Karpas-422 (cell line): ENCODE measurements at regions not wholly inside any gene's neighbourhood (a gene's known extent, or its start where the extent isn't known, plus 50 kb on each side); places are given as distances from the start of the nearest gene placed in this dataset.

ENCODE experiments used
- DNase-seq: peaks from one replicate; pipeline ENCODE4 v3.0.0-alpha.2; 2015
- H2AFZ ChIP-seq: fragments of 200-600 bp; sonication (generic); 2 replicates; pipeline ENCODE4 v1.6.1; 2014; ENCODE audit warnings: antibody characterized with exemption, low read length, mixed read lengths
- H3K27ac ChIP-seq: fragments of 200-600 bp; sonication (generic); 2 replicates; pipeline ENCODE4 v1.5.1; 2014; ENCODE audit warnings: mild to moderate bottlenecking, low read length, moderate library complexity
- H3K27me3 ChIP-seq: fragments of 200-600 bp; sonication (generic); 2 replicates; pipeline ENCODE4 v1.6.1; 2014; ENCODE audit warnings: low read length, mixed read lengths
- H3K36me3 ChIP-seq: fragments of 200-600 bp; sonication (generic); 2 replicates; pipeline ENCODE4 v1.6.1; 2014; ENCODE audit warnings: low read length, mixed read lengths; ENCODE audit not compliant: insufficient read depth
- H3K4me1 ChIP-seq: fragments of 200-600 bp; sonication (generic); 2 replicates; pipeline ENCODE4 v1.6.1; 2014; ENCODE audit warnings: mild to moderate bottlenecking, low read length, mixed read lengths
- H3K4me2 ChIP-seq: fragments of 200-600 bp; sonication (generic); 2 replicates; pipeline ENCODE4 v1.6.1; 2014; ENCODE audit warnings: low read length, low read depth, mild to moderate bottlenecking; ENCODE audit not compliant: poor library complexity, severe bottlenecking
- H3K4me3 ChIP-seq: fragments of 200-600 bp; sonication (generic); 2 replicates; pipeline ENCODE4 v1.5.1; 2014; ENCODE audit warnings: mild to moderate bottlenecking, antibody characterized with exemption, low read length, mixed read lengths
- H3K79me2 ChIP-seq: fragments of 200-600 bp; sonication (generic); 2 replicates; pipeline ENCODE4 v1.6.1; 2014; ENCODE audit warnings: mild to moderate bottlenecking, low read length, mixed read lengths
- H3K9ac ChIP-seq: fragments of 200-600 bp; sonication (generic); 2 replicates; pipeline ENCODE4 v1.6.0; 2014; ENCODE audit warnings: low read length
- H3K9me2 ChIP-seq: fragments of 200-600 bp; sonication (generic), shearing (Covaris generic); replicated peaks from 2 replicates; pipeline ENCODE4 v1.6.0; 2014; ENCODE audit warnings: mild to moderate bottlenecking, low read length, moderate library complexity; ENCODE audit not compliant: insufficient read depth
- H3K9me3 ChIP-seq: fragments of 300-700, 200-600 bp; sonication (generic); 2 replicates; pipeline ENCODE4 v1.6.1; 2014; ENCODE audit warnings: low read length, mixed read lengths
- H4K20me1 ChIP-seq: fragments of 200-600 bp; sonication (generic); 2 replicates; pipeline ENCODE4 v1.6.1; 2014; ENCODE audit warnings: mild to moderate bottlenecking, antibody characterized with exemption, low read length, low read depth; ENCODE audit not compliant: insufficient read depth

GRCh38 chr7:53800746-53801145, 741.4 kb upstream of the VSTM2A start:
- H3K27me3 ChIP-seq: no peaks in the 10 kb centered on the region
- no peak overlapping the region for H3K27ac ChIP-seq
- peaks cover 18% of the 10 kb centered on the region for H3K9me3 ChIP-seq
- H3K4me3 ChIP-seq: no peak overlapping the region
- DNase-seq: no peak
- H2AFZ ChIP-seq: no peak overlapping the region
- no peaks in the 10 kb centered on the region for H3K36me3 ChIP-seq
- no peak overlapping the region for H3K4me2 ChIP-seq
- no peaks in the 10 kb centered on the region for H3K4me1 ChIP-seq
- no peaks in the 10 kb centered on the region for H3K79me2 ChIP-seq
- no peak overlapping the region for H3K9ac ChIP-seq
- H4K20me1 ChIP-seq: no peaks in the 10 kb centered on the region
- H3K9me2 ChIP-seq: no peaks in the 10 kb centered on the region

GRCh38 chr7:53806119-53806518, 736.1 kb upstream of the VSTM2A start:
- Histone ChIP-seq H3K36me3 (no peaks in the 10 kb centered on the region), H3K9me2 (no peaks in the 10 kb centered on the region), H3K9me3 (peaks cover 21% of the 10 kb centered on the region), H2AFZ (no peak overlapping the region), H3K79me2 (no peaks in the 10 kb centered on the region), H3K4me3 (no peak overlapping the region), H3K27ac (no peak overlapping the region), H3K27me3 (no peaks in the 10 kb centered on the region), H3K4me1 (no peaks in the 10 kb centered on the region), H4K20me1 (no peaks in the 10 kb centered on the region), H3K9ac (no peak overlapping the region), H3K4me2 (no peak overlapping the region)
- DNase-seq: no peak

GRCh38 chr7:53811555-53812079, 730.6 kb upstream of the VSTM2A start:
- Histone ChIP-seq H3K36me3 (no peaks in the 10 kb centered on the region), H3K4me1 (no peaks in the 10 kb centered on the region), H3K27ac (no peak overlapping the region), H2AFZ (no peak overlapping the region), H3K9ac (no peak overlapping the region), H3K27me3 (no peaks in the 10 kb centered on the region), H3K79me2 (no peaks in the 10 kb centered on the region), H3K4me3 (no peak overlapping the region), H3K9me2 (no peaks in the 10 kb centered on the region), H3K9me3 (peaks cover 20% of the 10 kb centered on the region), H4K20me1 (no peaks in the 10 kb centered on the region), H3K4me2 (no peak overlapping the region)
- no peak for DNase-seq

- Histone ChIP-seq H3K27me3 (no peaks in the 10 kb centered on the region), H3K36me3 (no peaks in the 10 kb centered on the region), H2AFZ (no peak overlapping the region), H3K9me3 (peaks cover 22% of the 10 kb centered on the region), H4K20me1 (no peaks in the 10 kb centered on the region), H3K9me2 (no peaks in the 10 kb centered on the region), H3K27ac (no peak overlapping the region), H3K4me1 (no peaks in the 10 kb centered on the region), H3K9ac (no peak overlapping the region), H3K79me2 (no peaks in the 10 kb centered on the region), H3K4me2 (no peak overlapping the region), H3K4me3 (no peak overlapping the region)
- DNase-seq: no peak
Measured at GRCh38 chr7:53812135-53812534, 730.0 kb upstream of the VSTM2A start.

- Histone ChIP-seq H3K27ac (no peak overlapping the region), H3K4me1 (no peaks in the 10 kb centered on the region), H3K4me2 (no peak overlapping the region), H3K9me2 (no peaks in the 10 kb centered on the region), H3K4me3 (no peak overlapping the region), H2AFZ (no peak overlapping the region), H3K79me2 (no peaks in the 10 kb centered on the region), H3K36me3 (no peaks in the 10 kb centered on the region), H4K20me1 (no peaks in the 10 kb centered on the region), H3K9ac (no peak overlapping the region), H3K27me3 (no peaks in the 10 kb centered on the region), H3K9me3 (peaks cover 51% of the 10 kb centered on the region)
- no peak for DNase-seq
Measured at GRCh38 chr7:53835301-53835700, 706.9 kb upstream of the VSTM2A start.

- no peaks in the 10 kb centered on the region for H3K27me3 ChIP-seq
- no peak overlapping the region for H3K4me2 ChIP-seq
- no peaks in the 10 kb centered on the region for H3K36me3 ChIP-seq
- H3K79me2 ChIP-seq: no peaks in the 10 kb centered on the region
- no peak overlapping the region for H3K4me3 ChIP-seq
- H3K27ac ChIP-seq: no peak overlapping the region
- no peaks in the 10 kb centered on the region for H3K4me1 ChIP-seq
- H3K9ac ChIP-seq: no peak overlapping the region
- DNase-seq: no peak
- no peaks in the 10 kb centered on the region for H3K9me2 ChIP-seq
- no peak overlapping the region for H2AFZ ChIP-seq
- H3K9me3 ChIP-seq: peaks cover 18% of the 10 kb centered on the region
- H4K20me1 ChIP-seq: no peaks in the 10 kb centered on the region
Measured at GRCh38 chr7:53877688-53878087, 664.5 kb upstream of the VSTM2A start.

GRCh38 chr7:53900856-53901528, 641.2 kb upstream of the VSTM2A start:
- no peaks in the 10 kb centered on the region for H3K36me3 ChIP-seq
- H3K4me2 ChIP-seq: no peak overlapping the region
- H4K20me1 ChIP-seq: no peaks in the 10 kb centered on the region
- H3K9me3 ChIP-seq: peaks cover 27% of the 10 kb centered on the region
- H3K9me2 ChIP-seq: no peaks in the 10 kb centered on the region
- no peak overlapping the region for H3K27ac ChIP-seq
- no peak for DNase-seq
- H3K27me3 ChIP-seq: no peaks in the 10 kb centered on the region
- H3K79me2 ChIP-seq: no peaks in the 10 kb centered on the region
- H3K4me3 ChIP-seq: no peak overlapping the region
- H3K9ac ChIP-seq: no peak overlapping the region
- no peaks in the 10 kb centered on the region for H3K4me1 ChIP-seq
- H2AFZ ChIP-seq: no peak overlapping the region

- H3K27me3 ChIP-seq: no peaks in the 10 kb centered on the region
- no peak overlapping the region for H2AFZ ChIP-seq
- no peaks in the 10 kb centered on the region for H3K36me3 ChIP-seq
- H3K79me2 ChIP-seq: no peaks in the 10 kb centered on the region
- no peaks in the 10 kb centered on the region for H3K4me1 ChIP-seq
- no peak overlapping the region for H3K4me2 ChIP-seq
- H3K9me2 ChIP-seq: no peaks in the 10 kb centered on the region
- H3K9me3 ChIP-seq: peaks cover 28% of the 10 kb centered on the region
- H3K27ac ChIP-seq: no peak overlapping the region
- H3K9ac ChIP-seq: no peak overlapping the region
- H3K4me3 ChIP-seq: no peak overlapping the region
- DNase-seq: no peak
- H4K20me1 ChIP-seq: no peaks in the 10 kb centered on the region
Measured at GRCh38 chr7:53904355-53904754, 637.8 kb upstream of the VSTM2A start.
